Gastroesophageal sphincter (tissue), 4 donors: ENCODE measurements at regions not wholly inside any gene's neighbourhood (a gene's known extent, or its start where the extent isn't known, plus 50 kb on each side); places are given as distances from the start of the nearest gene placed in this dataset.

ENCODE experiments used
- ATAC-seq: fragments of 150-250 bp; one replicate; pipeline ENCODE4 v1.9.1; 2016; ENCODE audit warnings: mild to moderate bottlenecking, moderate library complexity
- H3K27ac ChIP-seq, 4 donors: fragments of 200-600 bp; sonication (generic) in 3 of 4; 1 replicate in 3 of 4; 2 replicates in 1 of 4; pipeline ENCODE4 v1.5.1; 2016 to 2019
- H3K27me3 ChIP-seq: fragments of 200-600 bp; sonication (generic); one replicate; pipeline ENCODE4 v1.5.1; 2019
- H3K36me3 ChIP-seq, 2 donors: fragments of 200-600 bp; sonication (generic); one replicate each; pipeline ENCODE4 v1.5.1; 2019; ENCODE audit warnings: control low read depth in 1 of 2
- H3K4me1 ChIP-seq, 3 donors: fragments of 200-600 bp; sonication (generic); 1 replicate in 2 of 3; 2 replicates in 1 of 3; pipeline ENCODE4 v1.5.1; 2016 to 2019; ENCODE audit warnings: control low read depth in 2 of 3
- H3K4me3 ChIP-seq, 2 donors: fragments of 200-600 bp; sonication (generic); one replicate each; pipeline ENCODE4 v1.5.1; 2019; ENCODE audit warnings: mild to moderate bottlenecking in 1 of 2, moderate library complexity in 1 of 2
- H3K9me3 ChIP-seq, 3 donors: fragments of 200-600 bp; sonication (generic); one replicate each; pipeline ENCODE4 v1.5.1; 2017 to 2019; ENCODE audit warnings: control low read depth in 2 of 3
- CTCF ChIP-seq, 4 experiments: fragments of 200-600 bp in 2 of 4; fragments of 450-650 bp in 2 of 4; sonication (generic) in 1 of 4; IDR thresholded peaks; one replicate each; pipeline ENCODE4 v1.5.1; 2017 to 2019; ENCODE audit warnings: antibody characterized with exemption in 4 of 4, mild to moderate bottlenecking in 2 of 4, moderate library complexity in 2 of 4
- EP300 ChIP-seq: sonication (generic); formaldehyde crosslinking; IDR thresholded peaks from one replicate; pipeline ENCODE4 v1.6.1; 2017; ENCODE audit warnings: antibody characterized with exemption, mild to moderate bottlenecking
- POLR2A ChIP-seq, 2 donors: fragments of 450-650 bp; IDR thresholded peaks; one replicate each; pipeline ENCODE4 v1.6.1; 2017; ENCODE audit warnings: antibody characterized with exemption in 2 of 2, mild to moderate bottlenecking in 2 of 2, moderate library complexity in 1 of 2
- POLR2AphosphoS5 ChIP-seq: sonication (generic); formaldehyde crosslinking; IDR thresholded peaks from one replicate; pipeline ENCODE4 v1.6.1; 2017; ENCODE audit warnings: antibody characterized with exemption
- WGBS, 2 donors: methylation state at CpG; one replicate each; pipeline ENCODE4 v1.1.5; 2018; ENCODE audit warnings: low coverage in 1 of 2; 5-methylcytosine and 5-hydroxymethylcytosine counted together

- H3K36me3 ChIP-seq = no peaks in the 10 kb centered on the region
- H3K27me3 ChIP-seq = no peaks in the 10 kb centered on the region
- H3K4me3 ChIP-seq = no peak overlapping the region
- H3K27ac ChIP-seq = no peak overlapping the region
- H3K4me1 ChIP-seq = no peaks in the 10 kb centered on the region
- H3K9me3 ChIP-seq = no peaks in the 10 kb centered on the region
- ATAC-seq = no peak
- 24 to 44% methylated on average over 2 to 3 of the region's 3 CpGs for WGBS, 2 donors
- TF ChIP-seq CTCF (IDR thresholded peaks at IDR 0.05) (peak in 1 of 4 experiments; percentile 34), POLR2AphosphoS5 (no peak), EP300 (no peak), POLR2A (IDR thresholded peaks at IDR 0.05) (no peak)
Measured at GRCh38 chr6:92122746-92123145, 1296.6 kb downstream of the EPHA7 start.

- Histone ChIP-seq H3K4me3 (no peak overlapping the region), H3K27ac (no peak overlapping the region), H3K27me3 (no peaks in the 10 kb centered on the region), H3K9me3 (no peaks in the 10 kb centered on the region), H3K36me3 (no peaks in the 10 kb centered on the region), H3K4me1 (no peaks in the 10 kb centered on the region)
- ATAC-seq = no peak
- no peak for TF ChIP-seq POLR2AphosphoS5
- TF ChIP-seq CTCF (IDR thresholded peaks at IDR 0.05) = no peak
- TF ChIP-seq EP300 = no peak
- TF ChIP-seq POLR2A (IDR thresholded peaks at IDR 0.05) = no peak
- WGBS, 2 donors = 69 to 77% methylated on average over 2 of the region's 2 CpGs
Measured at GRCh38 chr6:92121228-92121627, 1298.1 kb downstream of the EPHA7 start.

GRCh38 chr6:92117800-92118199 is 1301.6 kb downstream of the EPHA7 start:
- H3K4me1 ChIP-seq = peaks cover 0 to 5% (median 0%) of the 10 kb centered on the region in 3 donors
- no peak for ATAC-seq
- no peak overlapping the region for H3K4me3 ChIP-seq
- no peaks in the 10 kb centered on the region for H3K27me3 ChIP-seq
- H3K9me3 ChIP-seq = no peaks in the 10 kb centered on the region
- TF ChIP-seq POLR2AphosphoS5 (no peak), EP300 (no peak), CTCF (IDR thresholded peaks at IDR 0.05) (no peak), POLR2A (IDR thresholded peaks at IDR 0.05) (no peak)
- WGBS, 2 donors = 73 to 100% methylated on average over 1 of the region's 1 CpG
- no peak overlapping the region for H3K27ac ChIP-seq
- no peaks in the 10 kb centered on the region for H3K36me3 ChIP-seq

GRCh38 chr6:92114797-92115196 is 1304.6 kb downstream of the EPHA7 start:
- Histone ChIP-seq H3K4me1 (peaks cover 0 to 5% (median 0%) of the 10 kb centered on the region in 3 donors), H3K27me3 (no peaks in the 10 kb centered on the region), H3K27ac (no peak overlapping the region), H3K36me3 (no peaks in the 10 kb centered on the region), H3K9me3 (no peaks in the 10 kb centered on the region), H3K4me3 (no peak overlapping the region)
- TF ChIP-seq EP300 (no peak), CTCF (IDR thresholded peaks at IDR 0.05) (no peak), POLR2AphosphoS5 (no peak), POLR2A (IDR thresholded peaks at IDR 0.05) (no peak)
- ATAC-seq = no peak
- WGBS, 2 donors = 48% methylated on average over 2 of the region's 2 CpGs; no CpG with 5 or more reads in 1 of the 2 donors

- H3K4me1 ChIP-seq = peaks cover 0 to 5% (median 0%) of the 10 kb centered on the region in 3 donors
- no peaks in the 10 kb centered on the region for H3K9me3 ChIP-seq
- WGBS, 2 donors = 0% methylated on average over 1 of the region's 1 CpG
- no peak overlapping the region for H3K4me3 ChIP-seq
- H3K36me3 ChIP-seq = no peaks in the 10 kb centered on the region
- no peak overlapping the region for H3K27ac ChIP-seq
- TF ChIP-seq POLR2A (IDR thresholded peaks at IDR 0.05) = no peak
- no peak for TF ChIP-seq POLR2AphosphoS5
- no peaks in the 10 kb centered on the region for H3K27me3 ChIP-seq
- ATAC-seq = no peak
Measured at GRCh38 chr6:92114091-92114675, 1305.2 kb downstream of the EPHA7 start.
